ENCODE measurements at regions not wholly inside any gene's neighbourhood (a gene's known extent, or its start where the extent isn't known, plus 50 kb on each side); places are given as distances from the start of the nearest gene placed in this dataset.

DNA sequence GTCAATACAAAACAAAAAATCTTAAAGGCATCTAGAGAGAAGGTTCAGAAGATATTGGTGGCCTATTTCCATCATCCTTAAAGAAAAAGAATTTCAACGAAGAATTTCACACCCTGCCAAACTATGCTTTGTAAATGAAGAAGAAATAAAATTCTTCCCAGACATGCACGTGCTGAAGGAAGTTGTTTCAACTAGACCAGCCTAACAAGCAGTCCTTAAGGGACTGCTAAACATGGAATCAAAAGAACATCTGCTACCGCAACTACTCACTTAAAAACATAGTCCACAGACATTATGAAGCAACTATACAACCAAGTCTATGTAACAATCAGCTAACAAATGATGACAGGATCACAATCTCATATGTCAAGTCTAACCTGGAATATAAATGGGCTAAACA is 584.9 kb upstream of the PTCHD4 start:
- DNase-seq (ENCODE audit: low spot score): no peak
- in situ Hi-C loops (cut with MboI; ENCODE audit: low sequenced_read_pairs, unreplicated experiment): no loop called here
- TF ChIP-seq, protein P1, sequence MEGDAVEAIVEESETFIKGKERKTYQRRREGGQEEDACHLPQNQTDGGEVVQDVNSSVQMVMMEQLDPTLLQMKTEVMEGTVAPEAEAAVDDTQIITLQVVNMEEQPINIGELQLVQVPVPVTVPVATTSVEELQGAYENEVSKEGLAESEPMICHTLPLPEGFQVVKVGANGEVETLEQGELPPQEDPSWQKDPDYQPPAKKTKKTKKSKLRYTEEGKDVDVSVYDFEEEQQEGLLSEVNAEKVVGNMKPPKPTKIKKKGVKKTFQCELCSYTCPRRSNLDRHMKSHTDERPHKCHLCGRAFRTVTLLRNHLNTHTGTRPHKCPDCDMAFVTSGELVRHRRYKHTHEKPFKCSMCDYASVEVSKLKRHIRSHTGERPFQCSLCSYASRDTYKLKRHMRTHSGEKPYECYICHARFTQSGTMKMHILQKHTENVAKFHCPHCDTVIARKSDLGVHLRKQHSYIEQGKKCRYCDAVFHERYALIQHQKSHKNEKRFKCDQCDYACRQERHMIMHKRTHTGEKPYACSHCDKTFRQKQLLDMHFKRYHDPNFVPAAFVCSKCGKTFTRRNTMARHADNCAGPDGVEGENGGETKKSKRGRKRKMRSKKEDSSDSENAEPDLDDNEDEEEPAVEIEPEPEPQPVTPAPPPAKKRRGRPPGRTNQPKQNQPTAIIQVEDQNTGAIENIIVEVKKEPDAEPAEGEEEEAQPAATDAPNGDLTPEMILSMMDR (IDR thresholded peaks at IDR 0.05; ENCODE audit: borderline replicate concordance, control extremely low read depth, extremely low read depth, insufficient read depth, missing control alignments): no peak

GRCh38 chr6:48691420-48691819 is 580.4 kb upstream of the PTCHD4 start:
- TF ChIP-seq, protein P1 (IDR thresholded peaks at IDR 0.05; ENCODE audit: borderline replicate concordance, control extremely low read depth, extremely low read depth, insufficient read depth, missing control alignments): no peak
- in situ Hi-C loops (cut with MboI; ENCODE audit: low sequenced_read_pairs, unreplicated experiment): no loop called here
- DNase-seq (ENCODE audit: low spot score): no peak

GRCh38 chr6:48689498-48689897 is 578.5 kb upstream of the PTCHD4 start:
- no peak for DNase-seq (ENCODE audit: low spot score)
- in situ Hi-C loops (cut with MboI; ENCODE audit: low sequenced_read_pairs, unreplicated experiment): no loop called here
- TF ChIP-seq, protein P1 (IDR thresholded peaks at IDR 0.05; ENCODE audit: borderline replicate concordance, control extremely low read depth, extremely low read depth, insufficient read depth, missing control alignments): no peak

- TF ChIP-seq, protein P1 (IDR thresholded peaks at IDR 0.05; ENCODE audit: borderline replicate concordance, control extremely low read depth, extremely low read depth, insufficient read depth, missing control alignments): no peak
- in situ Hi-C loops (cut with MboI; ENCODE audit: low sequenced_read_pairs, unreplicated experiment): no loop called here
- DNase-seq (ENCODE audit: low spot score): no peak
Measured at GRCh38 chr6:48678390-48678789, 567.4 kb upstream of the PTCHD4 start.

GRCh38 chr6:48671505-48671904 is 560.5 kb upstream of the PTCHD4 start:
- TF ChIP-seq, protein P1 (IDR thresholded peaks at IDR 0.05; ENCODE audit: borderline replicate concordance, control extremely low read depth, extremely low read depth, insufficient read depth, missing control alignments): no peak
- in situ Hi-C loops (cut with MboI; ENCODE audit: low sequenced_read_pairs, unreplicated experiment): no loop called here
- DNase-seq (ENCODE audit: low spot score): no peak

GRCh38 chr6:48670546-48670945 is 559.5 kb upstream of the PTCHD4 start:
- DNase-seq (ENCODE audit: low spot score): no peak
- in situ Hi-C loops (cut with MboI; ENCODE audit: low sequenced_read_pairs, unreplicated experiment): no loop called here
- TF ChIP-seq, protein P1 (IDR thresholded peaks at IDR 0.05; ENCODE audit: borderline replicate concordance, control extremely low read depth, extremely low read depth, insufficient read depth, missing control alignments): no peak

GRCh38 chr6:48667797-48668196 is 556.8 kb upstream of the PTCHD4 start:
- in situ Hi-C loops (cut with MboI; ENCODE audit: low sequenced_read_pairs, unreplicated experiment): no loop called here
- TF ChIP-seq, protein P1 (IDR thresholded peaks at IDR 0.05; ENCODE audit: borderline replicate concordance, control extremely low read depth, extremely low read depth, insufficient read depth, missing control alignments): no peak
- no peak for DNase-seq (ENCODE audit: low spot score)

Measured in GM13976 (cell line).